Stomach (tissue), 8 donors: ENCODE measurements at regions not wholly inside any gene's neighbourhood (a gene's known extent, or its start where the extent isn't known, plus 50 kb on each side); places are given as distances from the start of the nearest gene placed in this dataset.

ENCODE experiments used
- DNase-seq, 2 donors: peaks; one replicate each; pipeline versions ENCODE4 v3.0.0 to v3.0.0-alpha.2; 2013 to 2019
- H3K27ac ChIP-seq, 5 donors: fragments of 200-600 bp in 4 of 5; sonication (generic) in 4 of 5; one replicate each; pipeline ENCODE4 v1.5.1; 2013 to 2019; ENCODE audit warnings: mild to moderate bottlenecking in 1 of 5, moderate library complexity in 1 of 5
- H3K27me3 ChIP-seq, 3 donors: fragments of 200-600 bp; sonication (generic); one replicate each; pipeline ENCODE4 v1.5.1; 2017 to 2019; ENCODE audit warnings: mixed run types in 1 of 3
- H3K36me3 ChIP-seq, 4 donors: fragments of 200-600 bp; sonication (generic); 1 replicate in 3 of 4; 2 replicates in 1 of 4; pipeline ENCODE4 v1.5.1; 2016 to 2019
- H3K4me1 ChIP-seq, 4 donors: fragments of 200-600 bp; sonication (generic); one replicate each; pipeline ENCODE4 v1.5.1; 2016 to 2019
- H3K4me3 ChIP-seq, 4 donors: fragments of 200-600 bp; sonication (generic) in 3 of 4; one replicate each; pipeline ENCODE4 v1.5.1; 2016 to 2019; ENCODE audit warnings: mild to moderate bottlenecking in 1 of 4
- H3K9me3 ChIP-seq, 4 donors: fragments of 200-600 bp; sonication (generic); one replicate each; pipeline ENCODE4 v1.5.1; 2016 to 2019
- EP300 ChIP-seq: sonication (generic); formaldehyde crosslinking; IDR thresholded peaks from one replicate; pipeline ENCODE4 v1.6.1; 2017; ENCODE audit warnings: antibody characterized with exemption
- POLR2A ChIP-seq, 4 donors: fragments of 450-650 bp; IDR thresholded peaks; one replicate each; pipeline ENCODE4 v1.6.1; 2016; ENCODE audit warnings: antibody characterized with exemption in 4 of 4, control low read depth in 2 of 4, mild to moderate bottlenecking in 1 of 4, moderate library complexity in 1 of 4
- POLR2AphosphoS5 ChIP-seq, 3 donors: sonication (generic); formaldehyde crosslinking; IDR thresholded peaks; one replicate each; pipeline ENCODE4 v1.6.1; 2016; ENCODE audit warnings: antibody characterized with exemption in 3 of 3
- WGBS, 5 donors: extraction: QIAGEN DNeasy Blood & Tissue Kit in 3 of 5; methylation state at CpG; one replicate each; pipeline versions ENCODE4 v1.1.5 to v1.1.7; 2013 to 2018; 5-methylcytosine and 5-hydroxymethylcytosine counted together
- intact Hi-C: fragments of 100-400 bp; cut with DNase I; formaldehyde crosslinking; loops from one replicate; pipeline ENCODE4 v1.15.1; 2023; ENCODE audit warnings: low total_unique reads
- TF ChIP-seq, protein P1 (sequence below), 7 experiments: fragments of 450-650 bp in 4 of 7; fragments of 200-600 bp in 3 of 7; sonication (generic) in 3 of 7; IDR thresholded peaks; one replicate each; pipeline ENCODE4 v1.5.1; 2016 to 2019; ENCODE audit warnings: antibody characterized with exemption in 7 of 7, control low read depth in 2 of 7, mild to moderate bottlenecking in 1 of 7
- donor health status: healthy with polysubstance abuse.
- donor health status: Bipolar disorder and iron deficiency.
- donor health status: healthy.

GRCh38 chr1:170831276-170831675, 104.1 kb upstream of the MROH9 start:
- Histone ChIP-seq H3K4me1 (no peaks in the 10 kb centered on the region), H3K27ac (no peak overlapping the region), H3K36me3 (no peaks in the 10 kb centered on the region), H3K9me3 (no peaks in the 10 kb centered on the region), H3K4me3 (no peak overlapping the region), H3K27me3 (no peaks in the 10 kb centered on the region)
- 84 to 89% (median 86%) methylated on average over 7 of the region's 7 CpGs for WGBS, 5 donors
- DNase-seq, result no peak
- no peak for TF ChIP-seq POLR2A (IDR thresholded peaks at IDR 0.05)
- no peak for TF ChIP-seq EP300
- TF ChIP-seq POLR2AphosphoS5 (IDR thresholded peaks at IDR 0.05), result no peak
- TF ChIP-seq, protein P1, sequence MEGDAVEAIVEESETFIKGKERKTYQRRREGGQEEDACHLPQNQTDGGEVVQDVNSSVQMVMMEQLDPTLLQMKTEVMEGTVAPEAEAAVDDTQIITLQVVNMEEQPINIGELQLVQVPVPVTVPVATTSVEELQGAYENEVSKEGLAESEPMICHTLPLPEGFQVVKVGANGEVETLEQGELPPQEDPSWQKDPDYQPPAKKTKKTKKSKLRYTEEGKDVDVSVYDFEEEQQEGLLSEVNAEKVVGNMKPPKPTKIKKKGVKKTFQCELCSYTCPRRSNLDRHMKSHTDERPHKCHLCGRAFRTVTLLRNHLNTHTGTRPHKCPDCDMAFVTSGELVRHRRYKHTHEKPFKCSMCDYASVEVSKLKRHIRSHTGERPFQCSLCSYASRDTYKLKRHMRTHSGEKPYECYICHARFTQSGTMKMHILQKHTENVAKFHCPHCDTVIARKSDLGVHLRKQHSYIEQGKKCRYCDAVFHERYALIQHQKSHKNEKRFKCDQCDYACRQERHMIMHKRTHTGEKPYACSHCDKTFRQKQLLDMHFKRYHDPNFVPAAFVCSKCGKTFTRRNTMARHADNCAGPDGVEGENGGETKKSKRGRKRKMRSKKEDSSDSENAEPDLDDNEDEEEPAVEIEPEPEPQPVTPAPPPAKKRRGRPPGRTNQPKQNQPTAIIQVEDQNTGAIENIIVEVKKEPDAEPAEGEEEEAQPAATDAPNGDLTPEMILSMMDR (IDR thresholded peaks at IDR 0.05), result no peak
- intact Hi-C loops, result no loop called here

- H3K9me3 ChIP-seq, result no peaks in the 10 kb centered on the region
- intact Hi-C loops, result no loop called here
- DNase-seq, result no peak
Observed at GRCh38 chr1:170836141-170836540, 99.2 kb upstream of the MROH9 start.

GRCh38 chr1:170840371-170840770, 95.0 kb upstream of the MROH9 start:
- TF ChIP-seq POLR2A (IDR thresholded peaks at IDR 0.05) (no peak), EP300 (no peak), POLR2AphosphoS5 (IDR thresholded peaks at IDR 0.05) (no peak)
- TF ChIP-seq, protein P1 (IDR thresholded peaks at IDR 0.05), result no peak
- no peak for DNase-seq
- intact Hi-C loops, result no loop called here
- no peak overlapping the region for H3K4me3 ChIP-seq
- WGBS, 5 donors, result 69 to 80% (median 73%) methylated on average over 1 of the region's 1 CpG
- H3K9me3 ChIP-seq, result no peaks in the 10 kb centered on the region
- no peaks in the 10 kb centered on the region for H3K27me3 ChIP-seq
- H3K4me1 ChIP-seq, result no peaks in the 10 kb centered on the region
- H3K36me3 ChIP-seq, result no peaks in the 10 kb centered on the region
- H3K27ac ChIP-seq, result no peak overlapping the region

More at GRCh38 chr1:170836141-170836540, 99.2 kb upstream of the MROH9 start:
- Histone ChIP-seq H3K27me3 (no peaks in the 10 kb centered on the region), H3K27ac (no peak overlapping the region), H3K36me3 (no peaks in the 10 kb centered on the region), H3K4me1 (no peaks in the 10 kb centered on the region), H3K4me3 (no peak overlapping the region)
- TF ChIP-seq POLR2AphosphoS5 (IDR thresholded peaks at IDR 0.05), result no peak
- TF ChIP-seq EP300, result no peak
- TF ChIP-seq, protein P1 (IDR thresholded peaks at IDR 0.05), result no peak
- TF ChIP-seq POLR2A (IDR thresholded peaks at IDR 0.05), result no peak

DNA sequence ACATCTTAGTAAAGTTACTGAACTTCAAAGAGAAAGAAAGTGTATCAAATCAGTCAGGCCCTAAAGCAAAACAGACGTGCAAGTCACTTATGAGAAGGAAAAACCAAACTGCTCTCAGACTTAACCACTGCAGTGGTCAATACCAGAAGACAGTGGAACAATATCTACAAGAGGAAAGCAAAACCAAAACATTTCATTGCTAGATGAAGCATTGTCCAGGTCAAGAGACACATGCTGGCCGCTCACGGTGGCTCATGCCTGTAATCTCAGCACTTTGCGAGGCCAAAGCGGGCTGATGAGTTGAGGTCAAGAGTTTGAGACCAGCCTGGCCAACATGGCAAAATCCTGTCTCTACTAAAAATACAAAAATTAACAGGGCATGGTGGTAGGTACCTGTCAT, 82.0 kb upstream of the MROH9 start:
- no peak overlapping the region for H3K27ac ChIP-seq
- intact Hi-C loops, result no loop called here
- DNase-seq, result no peak
- H3K4me1 ChIP-seq, result no peaks in the 10 kb centered on the region
- H3K36me3 ChIP-seq, result no peaks in the 10 kb centered on the region
- TF ChIP-seq POLR2A (IDR thresholded peaks at IDR 0.05) (no peak), EP300 (no peak), POLR2AphosphoS5 (IDR thresholded peaks at IDR 0.05) (no peak)
- TF ChIP-seq, protein P1 (IDR thresholded peaks at IDR 0.05), result no peak
- no peaks in the 10 kb centered on the region for H3K9me3 ChIP-seq
- 84 to 89% (median 87%) methylated on average over 5 of the region's 5 CpGs for WGBS, 5 donors
- H3K27me3 ChIP-seq, result no peaks in the 10 kb centered on the region
- no peak overlapping the region for H3K4me3 ChIP-seq
